ENCODE measurements at regions not wholly inside any gene's neighbourhood (a gene's known extent, or its start where the extent isn't known, plus 50 kb on each side); places are given as distances from the start of the nearest gene placed in this dataset.

- Histone ChIP-seq H3K36me3 (no peaks in the 10 kb centered on the region), H3K9me3 (no peaks in the 10 kb centered on the region), H3K4me1 (replicated peaks) (no peaks in the 10 kb centered on the region), H3K27me3 (replicated peaks; ENCODE audit: insufficient read depth) (no peaks in the 10 kb centered on the region), H3K27ac (no peak overlapping the region), H3K4me3 (no peak overlapping the region)
- 73% methylated on average over 5 of the region's 5 CpGs for WGBS
- DNase-seq (ENCODE audit: low spot score): no peak
- intact Hi-C loops (cut with DNase I): no loop called here
- TF ChIP-seq POLR2AphosphoS5 (IDR thresholded peaks at IDR 0.05): no peak
Measured at GRCh38 chr13:74966814-74967424, 515.0 kb downstream of the TBC1D4 start.

- DNase-seq (ENCODE audit: low spot score): no peak
- no peak overlapping the region for H3K27ac ChIP-seq
- H3K9me3 ChIP-seq: no peaks in the 10 kb centered on the region
- H3K27me3 ChIP-seq (replicated peaks; ENCODE audit: insufficient read depth): no peaks in the 10 kb centered on the region
- H3K4me1 ChIP-seq (replicated peaks): no peaks in the 10 kb centered on the region
- TF ChIP-seq CTCF (IDR thresholded peaks at IDR 0.05): no peak
- TF ChIP-seq POLR2A (IDR thresholded peaks at IDR 0.05): no peak
- no peak for TF ChIP-seq POLR2AphosphoS5 (IDR thresholded peaks at IDR 0.05)
- H3K4me3 ChIP-seq: no peak overlapping the region
- H3K36me3 ChIP-seq: no peaks in the 10 kb centered on the region
- 65% methylated on average over 4 of the region's 4 CpGs for WGBS
- intact Hi-C loops (cut with DNase I): no loop called here
Measured at GRCh38 chr13:74966275-74966674, 515.7 kb downstream of the TBC1D4 start.

GRCh38 chr13:74945637-74946036 is 536.3 kb downstream of the TBC1D4 start:
- Histone ChIP-seq H3K36me3 (no peaks in the 10 kb centered on the region), H3K4me3 (no peak overlapping the region), H3K9me3 (no peaks in the 10 kb centered on the region), H3K4me1 (replicated peaks) (no peaks in the 10 kb centered on the region), H3K27me3 (replicated peaks; ENCODE audit: insufficient read depth) (no peaks in the 10 kb centered on the region), H3K27ac (no peak overlapping the region)
- intact Hi-C loops (cut with DNase I): no loop called here
- DNase-seq (ENCODE audit: low spot score): no peak
- WGBS: 97% methylated on average over 2 of the region's 2 CpGs
- TF ChIP-seq POLR2AphosphoS5 (IDR thresholded peaks at IDR 0.05) (no peak), POLR2A (IDR thresholded peaks at IDR 0.05) (no peak), CTCF (IDR thresholded peaks at IDR 0.05) (no peak)

GRCh38 chr13:74931698-74932433 is 550.1 kb downstream of the TBC1D4 start:
- Histone ChIP-seq H3K27me3 (replicated peaks; ENCODE audit: insufficient read depth) (no peaks in the 10 kb centered on the region), H3K4me1 (replicated peaks) (no peaks in the 10 kb centered on the region), H3K9me3 (no peaks in the 10 kb centered on the region), H3K36me3 (no peaks in the 10 kb centered on the region), H3K27ac (no peak overlapping the region), H3K4me3 (no peak overlapping the region)
- TF ChIP-seq CTCF (IDR thresholded peaks at IDR 0.05) (no peak), POLR2A (IDR thresholded peaks at IDR 0.05) (no peak), POLR2AphosphoS5 (IDR thresholded peaks at IDR 0.05) (no peak)
- no peak for DNase-seq (ENCODE audit: low spot score)
- intact Hi-C loops (cut with DNase I): no loop called here

GRCh38 chr13:74930402-74931165 is 551.4 kb downstream of the TBC1D4 start:
- Histone ChIP-seq H3K27ac (no peak overlapping the region), H3K9me3 (no peaks in the 10 kb centered on the region), H3K27me3 (replicated peaks; ENCODE audit: insufficient read depth) (no peaks in the 10 kb centered on the region), H3K36me3 (no peaks in the 10 kb centered on the region), H3K4me1 (replicated peaks) (no peaks in the 10 kb centered on the region), H3K4me3 (no peak overlapping the region)
- intact Hi-C loops (cut with DNase I): no loop called here
- DNase-seq (ENCODE audit: low spot score): no peak
- WGBS: 77% methylated on average over 3 of the region's 3 CpGs
- no peak for TF ChIP-seq POLR2A (IDR thresholded peaks at IDR 0.05)
- no peak for TF ChIP-seq CTCF (IDR thresholded peaks at IDR 0.05)
